NOMO-1 treated with dmso at 0.1 percent for 144 hours (cell line): ENCODE measurements at regions not wholly inside any gene's neighbourhood (a gene's known extent, or its start where the extent isn't known, plus 50 kb on each side); places are given as distances from the start of the nearest gene placed in this dataset.

Experiments
- DNase-seq: peaks from one replicate; lab custom pipeline; 2025; ENCODE audit not compliant: unreplicated experiment; lab: John Stamatoyannopoulos, UW

- DNase-seq = no peak
Measured at GRCh38 chr13:34103854-34104253, 285.9 kb downstream of the RFC3 start.

- no peak for DNase-seq
Measured at GRCh38 chr13:34104853-34105252, 286.9 kb downstream of the RFC3 start.

DNA sequence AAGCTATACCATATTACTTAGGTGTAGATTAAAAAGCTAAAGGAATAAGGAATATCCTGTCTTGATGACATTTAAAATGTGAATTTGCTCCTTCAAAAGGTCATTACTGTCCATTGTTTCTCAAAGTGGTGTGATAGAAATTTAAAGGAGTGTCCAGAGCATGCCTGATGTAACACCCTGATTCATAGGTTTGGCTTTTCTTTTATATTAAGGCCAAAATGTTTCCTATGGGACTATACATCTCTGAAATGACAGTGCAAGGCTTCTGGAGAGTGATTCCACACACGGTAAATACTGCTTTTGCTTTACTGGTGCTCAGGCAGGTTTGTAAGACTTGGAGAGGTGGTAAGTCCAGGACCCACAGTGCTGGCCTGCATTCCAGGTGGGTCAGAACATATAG lies 289.9 kb downstream of the RFC3 start:
- no peak for DNase-seq

DNA sequence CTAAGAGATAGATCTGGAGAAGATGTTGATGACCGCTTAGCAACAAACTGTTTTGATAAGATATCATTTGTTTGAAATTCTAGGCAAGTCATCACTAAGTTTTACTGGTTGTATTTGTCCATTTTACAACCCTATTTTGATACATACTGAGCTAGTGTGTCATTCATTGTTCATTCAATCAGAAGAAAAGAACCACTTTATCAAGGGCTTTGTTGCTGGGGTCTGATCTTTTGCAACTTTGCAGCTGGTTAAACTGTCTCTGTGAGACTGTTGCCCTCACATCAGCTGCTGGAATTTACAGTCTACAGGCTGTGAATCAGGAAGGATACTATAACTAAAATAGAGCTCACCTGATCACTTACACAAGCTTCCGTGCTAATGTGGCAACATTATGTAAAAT lies 290.5 kb downstream of the RFC3 start:
- no peak for DNase-seq

- DNase-seq = no peak
Measured at GRCh38 chr13:34114581-34114980, 296.6 kb downstream of the RFC3 start.

- DNase-seq = no peak
Measured at GRCh38 chr13:34116651-34117050, 298.7 kb downstream of the RFC3 start.

DNA sequence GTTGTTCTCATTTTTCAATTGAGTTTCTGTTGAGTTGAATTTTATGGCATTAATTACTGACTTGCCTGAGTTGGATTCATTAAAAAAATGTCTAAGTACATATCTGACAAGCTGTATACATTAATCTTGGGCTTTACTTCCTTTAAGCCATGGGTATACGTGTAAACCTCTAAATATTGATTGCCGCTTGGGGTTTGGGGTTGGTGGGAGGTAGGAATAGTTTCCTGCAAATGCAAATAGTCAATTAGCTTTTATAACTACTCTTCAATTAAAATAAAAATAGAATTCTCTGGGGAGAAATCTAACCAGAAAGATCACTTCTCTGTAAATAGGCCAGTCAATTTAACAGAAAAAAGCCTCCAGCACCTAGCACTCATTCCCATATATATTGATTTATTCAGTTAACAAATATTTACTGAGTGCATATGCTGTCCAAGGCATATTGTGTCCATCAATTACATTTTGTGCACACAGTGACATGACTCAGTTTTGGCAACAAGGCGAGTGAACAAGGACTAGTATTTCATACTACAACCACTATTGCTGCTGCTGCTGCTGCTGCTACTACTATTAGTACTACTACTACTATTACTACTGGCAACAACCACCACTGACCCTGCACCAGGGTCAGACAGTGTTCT lies 306.8 kb downstream of the RFC3 start:
- DNase-seq = no peak

GRCh38 chr13:34127523-34127922 lies 309.6 kb downstream of the RFC3 start:
- no peak for DNase-seq

DNA sequence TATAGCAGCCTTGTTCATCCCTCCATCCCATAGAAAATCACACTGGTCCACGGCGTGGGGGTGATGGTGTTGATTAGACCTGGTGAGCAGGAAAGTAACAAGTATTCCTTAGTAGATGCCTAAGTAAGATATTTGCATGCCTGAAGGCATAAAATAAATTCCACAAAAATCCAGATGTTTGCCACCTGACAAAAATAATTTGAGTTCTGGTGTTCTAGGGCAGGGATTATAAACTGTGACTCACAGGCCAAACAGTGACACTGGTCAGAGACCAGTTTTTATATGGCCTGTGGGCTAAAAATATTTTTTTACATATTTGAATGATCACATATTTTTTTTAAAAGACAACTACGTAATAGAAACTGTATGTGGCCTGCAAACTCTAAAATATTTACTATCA lies 310.7 kb downstream of the RFC3 start:
- DNase-seq = no peak

GRCh38 chr13:34129436-34129835 lies 311.5 kb downstream of the RFC3 start:
- DNase-seq = no peak

- DNase-seq = no peak
Measured at GRCh38 chr13:34137200-34137599, 319.3 kb downstream of the RFC3 start.

DNA sequence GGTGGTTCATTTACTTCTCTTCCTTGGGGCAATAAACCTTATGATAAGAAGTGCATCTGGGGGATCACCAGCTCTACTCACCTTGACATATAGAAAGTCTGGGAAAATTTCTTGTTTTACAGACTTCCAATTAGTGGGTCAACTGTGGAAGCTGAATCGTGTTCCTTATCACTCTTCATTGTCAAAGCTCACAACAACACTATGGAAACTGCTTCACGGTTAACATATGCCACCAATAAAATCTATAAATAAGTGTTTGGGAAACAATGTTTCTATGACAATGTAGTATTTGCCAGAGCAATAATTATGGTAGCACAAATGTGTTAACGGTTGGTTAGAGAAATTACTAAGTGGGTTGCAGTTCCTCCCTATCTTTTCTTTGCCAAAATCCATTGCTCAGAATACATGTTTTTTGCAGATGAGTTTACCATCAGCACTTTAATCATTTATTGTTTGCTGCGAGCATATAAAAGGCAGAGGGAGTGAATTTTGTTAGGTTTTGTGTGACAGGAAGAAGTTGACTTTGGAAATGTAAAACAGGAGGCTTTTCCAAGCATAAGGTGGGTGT lies 321.8 kb downstream of the RFC3 start:
- no peak for DNase-seq

DNA sequence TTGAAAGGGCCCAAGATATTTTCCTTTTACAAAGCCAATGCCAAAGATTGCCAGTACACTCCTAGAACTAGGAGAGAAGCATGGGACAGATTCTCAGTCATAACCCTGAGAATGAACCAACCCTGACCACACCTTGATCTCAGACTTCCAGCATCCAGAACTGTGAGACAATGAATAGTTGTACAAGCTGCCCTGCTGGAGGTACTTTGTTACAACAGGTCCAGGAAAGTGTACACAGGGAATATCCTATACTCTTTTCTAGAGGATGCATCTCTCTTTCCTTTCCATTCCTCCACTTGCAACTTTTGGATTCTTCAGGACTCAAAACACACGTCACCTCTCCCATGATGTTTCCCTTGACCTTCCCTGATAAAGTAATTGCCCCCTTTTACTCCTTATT lies 325.7 kb downstream of the RFC3 start:
- DNase-seq = no peak

DNA sequence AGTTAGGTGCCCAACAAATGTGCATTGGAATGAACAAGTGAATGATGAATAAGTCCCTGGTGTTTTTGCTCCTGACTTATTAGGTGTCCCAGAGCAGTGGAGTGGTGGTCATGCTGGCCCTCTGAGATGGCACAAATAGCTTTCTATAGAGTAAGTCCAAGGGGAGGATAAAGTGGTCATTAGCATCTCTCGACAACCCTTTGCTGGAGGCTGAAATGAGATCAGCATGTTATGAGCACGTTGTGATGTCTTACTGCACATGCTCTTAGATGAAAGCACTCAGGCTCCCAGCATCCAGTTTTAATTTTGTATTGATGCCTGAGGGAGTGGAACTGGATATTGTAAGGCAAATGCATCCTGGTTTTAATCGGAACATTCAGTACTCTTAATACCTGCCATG lies 326.2 kb downstream of the RFC3 start:
- DNase-seq = no peak

DNA sequence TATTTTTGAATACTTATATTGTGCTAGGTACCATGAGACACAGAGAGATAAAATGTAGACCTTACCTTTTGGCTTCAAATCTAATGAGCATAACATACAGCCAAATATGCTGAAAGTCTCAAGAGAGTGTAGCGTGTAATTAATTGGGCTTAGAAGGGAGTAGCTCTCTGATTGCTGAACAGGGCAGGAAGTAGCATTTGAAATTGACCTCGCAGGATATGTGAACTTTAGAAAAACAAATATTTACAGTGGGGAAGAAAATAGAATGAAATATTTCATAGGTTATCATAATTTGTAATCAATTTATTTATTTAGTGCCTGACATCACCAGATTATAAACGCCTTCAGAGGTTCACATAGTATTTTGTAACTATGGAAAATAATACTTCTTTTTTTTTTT lies 327.1 kb downstream of the RFC3 start:
- DNase-seq = no peak

GRCh38 chr13:34148359-34148758 lies 330.4 kb downstream of the RFC3 start:
- no peak for DNase-seq

DNA sequence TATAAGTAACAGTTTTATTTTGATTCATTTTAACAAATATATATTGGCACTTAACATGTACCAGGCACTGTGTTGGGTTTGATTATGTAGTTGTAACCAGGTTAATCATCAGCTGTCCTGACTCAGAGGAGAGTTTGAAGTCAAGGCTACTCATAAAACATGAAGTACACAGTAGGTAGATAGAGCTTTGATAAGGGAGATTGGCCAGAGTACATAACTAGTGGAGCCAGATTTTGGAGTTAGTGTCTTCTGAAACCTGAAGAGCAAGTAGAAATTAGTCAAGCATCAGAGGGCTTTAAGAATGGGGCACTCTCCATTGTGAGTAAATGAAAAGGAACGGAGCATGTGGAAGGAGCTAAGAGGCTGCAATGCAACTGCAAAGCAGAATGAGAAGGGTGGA lies 333.9 kb downstream of the RFC3 start:
- no peak for DNase-seq

DNA sequence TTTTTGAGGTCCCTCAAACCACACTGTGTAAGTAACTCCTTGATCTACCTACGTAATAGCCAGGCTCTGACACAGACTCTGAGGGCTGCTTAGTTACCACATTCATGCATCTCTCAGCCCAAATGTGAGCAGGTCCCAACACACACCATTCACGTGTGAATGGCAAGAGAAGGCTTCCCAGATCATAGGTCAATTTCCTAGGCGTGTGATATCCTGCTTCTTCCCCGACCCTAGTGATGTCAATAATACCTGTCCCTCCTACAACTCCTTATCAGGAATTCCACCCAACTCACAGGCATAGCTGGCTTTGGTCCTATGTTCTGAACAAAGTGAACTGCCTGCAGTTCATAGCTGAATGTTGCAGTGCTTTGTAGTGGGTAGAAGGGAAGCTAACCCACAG lies 334.5 kb downstream of the RFC3 start:
- no peak for DNase-seq

DNA sequence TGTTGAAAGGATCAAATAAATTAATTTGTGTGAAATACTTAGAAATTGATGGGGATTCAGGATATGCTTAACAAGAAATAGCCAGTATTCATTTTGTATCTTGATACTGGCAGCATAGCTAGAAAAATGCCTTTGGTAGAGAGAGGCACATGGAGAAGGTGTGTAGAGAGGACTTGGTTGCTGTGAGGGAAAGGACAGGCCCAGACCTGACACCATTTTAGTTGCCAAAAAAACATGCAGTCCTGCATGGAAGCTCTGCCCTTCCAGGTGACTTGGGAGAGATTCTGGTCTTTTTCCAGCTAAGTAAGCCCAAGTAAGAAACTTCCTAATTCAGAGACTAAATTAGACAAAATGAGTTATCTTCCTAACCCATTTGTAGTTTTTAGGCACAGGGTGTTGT lies 335.0 kb downstream of the RFC3 start:
- no peak for DNase-seq

DNA sequence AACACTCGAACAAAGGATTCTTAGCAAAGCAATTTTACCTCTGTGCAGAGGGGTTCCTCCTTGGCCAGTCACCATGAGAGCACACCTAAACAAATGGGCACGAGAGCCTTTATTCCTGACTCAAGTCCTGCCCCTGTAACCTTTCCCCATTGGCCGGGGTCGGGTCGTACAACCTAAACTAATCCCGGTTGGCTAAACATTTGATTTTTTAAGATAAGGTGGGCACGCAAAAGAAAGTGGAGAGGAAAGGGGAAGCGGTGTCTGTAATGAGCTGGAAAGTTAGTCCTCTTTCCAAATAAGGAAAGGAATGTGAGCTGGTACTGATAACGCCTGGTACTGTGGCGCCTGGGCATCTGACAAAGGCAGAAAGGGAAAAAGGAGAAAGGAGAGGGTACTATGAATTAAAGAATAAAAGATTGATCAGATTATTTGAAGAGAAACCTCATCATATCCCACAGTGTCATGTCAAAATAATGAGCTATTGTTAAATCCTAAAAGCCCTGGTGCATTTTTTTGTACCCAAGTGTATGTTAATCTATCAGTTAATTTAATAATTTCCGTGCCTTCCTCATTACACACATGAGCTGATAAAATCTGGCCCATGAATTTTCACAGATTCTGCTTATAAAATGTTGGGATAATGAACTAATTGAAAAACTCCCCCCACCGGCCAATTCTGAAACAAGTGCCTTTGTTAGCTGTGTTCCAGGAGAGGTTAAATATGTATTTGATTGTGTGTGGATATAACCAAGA lies 335.7 kb downstream of the RFC3 start:
- no peak for DNase-seq

- DNase-seq = no peak
Measured at GRCh38 chr13:34155931-34156607, 338.1 kb downstream of the RFC3 start.

- peak; percentile 85 for DNase-seq
Measured at GRCh38 chr13:34156841-34157365, 339.0 kb downstream of the RFC3 start.
